ENCODE measurements at regions not wholly inside any gene's neighbourhood (a gene's known extent, or its start where the extent isn't known, plus 50 kb on each side); places are given as distances from the start of the nearest gene placed in this dataset.

DNA sequence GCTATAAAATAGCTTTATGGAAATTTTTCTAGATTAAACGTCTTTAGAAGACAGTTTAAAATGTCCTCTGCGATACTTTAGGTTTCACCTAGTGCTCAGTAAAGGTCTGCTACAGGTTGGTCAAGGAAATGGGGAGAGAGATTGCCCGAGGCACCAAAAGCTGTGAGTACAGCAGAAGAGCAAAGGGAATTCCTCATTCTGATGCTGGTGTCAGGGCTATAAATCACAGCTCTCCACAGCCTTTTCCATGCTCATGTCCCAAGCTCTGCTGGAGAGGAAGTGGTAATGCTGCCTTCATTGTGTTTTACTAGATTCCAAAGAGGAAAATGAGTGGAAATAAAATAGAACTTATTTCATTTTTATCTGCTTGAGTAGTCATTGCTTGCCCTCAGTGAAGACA lies 2060.4 kb downstream of the ARAP2 start:
- ChIA-PET CTCF (interaction anchor here (1.0 to 1.5 kb wide), 2 partner anchors 11 to 17 kb away, joined by 3 read pairs; no protein-coding TSS in a partner anchor), POLR2A (no interaction called here)
- no peak for DNase-seq (ENCODE audit: extremely low spot score)
- TF ChIP-seq, protein P1, sequence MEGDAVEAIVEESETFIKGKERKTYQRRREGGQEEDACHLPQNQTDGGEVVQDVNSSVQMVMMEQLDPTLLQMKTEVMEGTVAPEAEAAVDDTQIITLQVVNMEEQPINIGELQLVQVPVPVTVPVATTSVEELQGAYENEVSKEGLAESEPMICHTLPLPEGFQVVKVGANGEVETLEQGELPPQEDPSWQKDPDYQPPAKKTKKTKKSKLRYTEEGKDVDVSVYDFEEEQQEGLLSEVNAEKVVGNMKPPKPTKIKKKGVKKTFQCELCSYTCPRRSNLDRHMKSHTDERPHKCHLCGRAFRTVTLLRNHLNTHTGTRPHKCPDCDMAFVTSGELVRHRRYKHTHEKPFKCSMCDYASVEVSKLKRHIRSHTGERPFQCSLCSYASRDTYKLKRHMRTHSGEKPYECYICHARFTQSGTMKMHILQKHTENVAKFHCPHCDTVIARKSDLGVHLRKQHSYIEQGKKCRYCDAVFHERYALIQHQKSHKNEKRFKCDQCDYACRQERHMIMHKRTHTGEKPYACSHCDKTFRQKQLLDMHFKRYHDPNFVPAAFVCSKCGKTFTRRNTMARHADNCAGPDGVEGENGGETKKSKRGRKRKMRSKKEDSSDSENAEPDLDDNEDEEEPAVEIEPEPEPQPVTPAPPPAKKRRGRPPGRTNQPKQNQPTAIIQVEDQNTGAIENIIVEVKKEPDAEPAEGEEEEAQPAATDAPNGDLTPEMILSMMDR (IDR thresholded peaks at IDR 0.05; ENCODE audit: control extremely low read depth, extremely low read depth, low read depth, missing control alignments), result no peak

DNA sequence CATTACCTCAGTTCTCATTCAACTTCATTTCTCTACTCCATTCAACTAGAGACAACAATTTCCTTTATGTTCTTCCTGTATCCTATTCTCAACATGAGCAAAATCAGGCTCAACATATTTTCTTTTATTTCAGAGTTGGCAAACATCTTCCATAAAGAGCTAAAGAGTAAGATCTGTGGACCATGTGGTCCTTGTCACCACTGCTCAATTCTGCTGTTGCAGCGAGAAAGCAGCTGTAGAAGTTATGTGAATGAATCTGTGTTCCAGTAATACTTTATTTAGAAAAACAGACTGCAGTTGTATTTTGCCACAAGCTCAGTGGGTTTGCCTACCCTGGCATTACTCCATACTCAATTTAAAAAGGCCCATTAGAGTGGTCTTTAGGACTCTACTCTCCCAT lies 2057.3 kb downstream of the ARAP2 start:
- POLR2A ChIA-PET, result no interaction called here
- DNase-seq (ENCODE audit: extremely low spot score), result no peak
- TF ChIP-seq, protein P1 (IDR thresholded peaks at IDR 0.05; ENCODE audit: control extremely low read depth, extremely low read depth, low read depth, missing control alignments), result no peak
- CTCF ChIA-PET, result interaction anchor here (1.1 to 2.6 kb wide), 2 partner anchors 8 to 9 kb away, joined by 3 to 11 read pairs; no protein-coding TSS in a partner anchor

GRCh38 chr4:34191443-34191842 lies 2052.9 kb downstream of the ARAP2 start:
- ChIA-PET POLR2A (no interaction called here), CTCF (interaction anchor here (1.2 to 1.5 kb wide), 2 partner anchors 13 to 30 kb away, joined by 3 to 4 read pairs; no protein-coding TSS in a partner anchor)

GRCh38 chr4:34193451-34194154 lies 2050.7 kb downstream of the ARAP2 start:
- POLR2A ChIA-PET, result no interaction called here
- TF ChIP-seq, protein P1 (IDR thresholded peaks at IDR 0.05; ENCODE audit: control extremely low read depth, extremely low read depth, low read depth, missing control alignments), result no peak
- DNase-seq (ENCODE audit: extremely low spot score), result no peak
- CTCF ChIA-PET, result interaction anchor here (0.5 to 1.6 kb wide), 2 partner anchors 15 to 183 kb away, joined by 3 to 4 read pairs; no protein-coding TSS in a partner anchor

More at GRCh38 chr4:34191443-34191842, 2052.9 kb downstream of the ARAP2 start:
- TF ChIP-seq, protein P1 (IDR thresholded peaks at IDR 0.05; ENCODE audit: control extremely low read depth, extremely low read depth, low read depth, missing control alignments), result no peak
- no peak for DNase-seq (ENCODE audit: extremely low spot score)

DNA sequence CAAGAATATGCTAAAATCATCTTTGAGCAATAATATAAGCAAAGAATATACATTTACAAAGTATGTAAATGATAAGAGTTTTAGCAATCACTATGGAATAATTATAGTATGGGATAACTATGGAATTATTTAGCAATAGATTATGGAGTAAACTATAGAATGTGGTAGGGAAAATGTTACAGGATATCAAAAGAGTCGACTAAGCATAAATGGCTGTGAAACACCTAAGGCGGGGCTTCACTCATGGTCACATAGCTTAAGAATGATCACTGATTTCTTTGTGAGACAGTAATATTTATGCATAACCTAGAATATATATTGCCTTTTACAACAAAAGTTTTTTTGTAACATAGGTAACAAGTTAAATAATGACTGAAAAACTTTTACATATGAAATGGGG lies 2049.7 kb downstream of the ARAP2 start:
- DNase-seq (ENCODE audit: extremely low spot score), result no peak
- ChIA-PET CTCF (interaction anchor here (0.7 to 1.6 kb wide), 2 partner anchors 11 to 16 kb away, joined by 3 to 4 read pairs; no protein-coding TSS in a partner anchor), POLR2A (no interaction called here)
- TF ChIP-seq, protein P1 (IDR thresholded peaks at IDR 0.05; ENCODE audit: control extremely low read depth, extremely low read depth, low read depth, missing control alignments), result no peak

DNA sequence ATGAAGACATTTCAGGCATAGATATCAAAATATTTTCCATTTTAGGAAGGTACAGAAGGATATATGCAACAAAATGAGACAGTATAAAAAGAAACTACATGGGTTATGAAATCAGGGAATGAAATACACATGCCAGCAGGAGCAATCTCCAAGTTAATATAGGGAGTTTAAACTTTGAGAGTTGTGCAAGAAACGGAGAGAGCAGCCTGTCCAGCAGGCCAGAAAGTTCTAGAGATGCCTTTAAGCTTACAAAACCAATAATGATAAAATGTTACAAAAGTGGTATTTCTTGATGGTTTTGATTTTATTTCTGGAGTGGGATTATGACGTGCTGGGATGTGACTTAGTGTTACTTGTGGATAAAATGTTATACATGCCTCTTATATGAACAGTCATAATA lies 2047.9 kb downstream of the ARAP2 start:
- TF ChIP-seq, protein P1 (IDR thresholded peaks at IDR 0.05; ENCODE audit: control extremely low read depth, extremely low read depth, low read depth, missing control alignments), result no peak
- no peak for DNase-seq (ENCODE audit: extremely low spot score)
- ChIA-PET CTCF (no interaction called here), POLR2A (no interaction called here)
